ENCODE measurements at regions not wholly inside any gene's neighbourhood (a gene's known extent, or its start where the extent isn't known, plus 50 kb on each side); places are given as distances from the start of the nearest gene placed in this dataset.

DNA sequence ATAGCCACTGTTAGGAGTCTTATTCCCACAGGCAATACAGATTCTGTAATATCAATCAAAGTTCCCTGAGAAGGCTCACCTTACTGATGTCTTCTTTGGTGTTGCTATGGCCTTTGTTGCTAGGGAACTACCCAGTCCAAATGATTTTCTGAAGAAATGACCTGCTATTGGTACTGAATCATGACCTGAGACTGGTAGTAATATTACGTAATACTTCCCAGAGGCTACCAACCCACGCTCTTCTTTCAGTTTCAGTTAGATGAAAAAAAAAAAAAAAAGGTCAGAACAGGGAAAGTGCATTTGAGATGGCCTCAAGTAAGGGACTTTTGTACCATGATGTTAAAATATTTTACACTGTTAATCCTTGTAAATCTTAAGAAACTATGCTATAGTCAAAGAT is 1092.5 kb upstream of the EPHA6 start:
- H3K4me2 ChIP-seq (ENCODE audit: low read length), result no peak overlapping the region
- H3K4me3 ChIP-seq (ENCODE audit: low read depth, low read length, poor library complexity, severe bottlenecking), result no peak overlapping the region
- TF ChIP-seq CTCF (IDR thresholded peaks at IDR 0.05; ENCODE audit: low read length) (no peak), EZH2 (IDR thresholded peaks at IDR 0.05; ENCODE audit: borderline replicate concordance, low read length) (no peak)

GRCh38 chr3:95725770-95726169 is 1088.6 kb upstream of the EPHA6 start:
- no peaks in the 10 kb centered on the region for H3F3A ChIP-seq (ENCODE audit: insufficient read depth, low read length)
- no peak overlapping the region for H3K4me2 ChIP-seq (ENCODE audit: low read length)
- no peak overlapping the region for H3K9ac ChIP-seq (ENCODE audit: low read length)
- H4K20me1 ChIP-seq (ENCODE audit: insufficient read depth, low read length), result no peaks in the 10 kb centered on the region
- H3K4me3 ChIP-seq (ENCODE audit: low read depth, low read length, poor library complexity, severe bottlenecking), result no peak overlapping the region
- no peak overlapping the region for H3K27ac ChIP-seq (ENCODE audit: low read depth, low read length, poor library complexity, severe bottlenecking)
- H3K36me3 ChIP-seq (ENCODE audit: insufficient read depth, low read length), result no peaks in the 10 kb centered on the region
- TF ChIP-seq EZH2 (IDR thresholded peaks at IDR 0.05; ENCODE audit: borderline replicate concordance, low read length) (no peak), CTCF (IDR thresholded peaks at IDR 0.05; ENCODE audit: low read length) (no peak)
- no peak overlapping the region for H2AFZ ChIP-seq (ENCODE audit: low read length)
- H3K9me2 ChIP-seq (ENCODE audit: low read depth, low read length), result no peaks in the 10 kb centered on the region
- no peaks in the 10 kb centered on the region for H3K4me1 ChIP-seq (ENCODE audit: insufficient read depth, low read length, severe bottlenecking)
- no peaks in the 10 kb centered on the region for H3K27me3 ChIP-seq (ENCODE audit: insufficient read depth, low read length)
- no peaks in the 10 kb centered on the region for H3K79me2 ChIP-seq (ENCODE audit: insufficient read depth, low read length)
- H3K9me3 ChIP-seq (ENCODE audit: low read length), result no peaks in the 10 kb centered on the region

More for the DNA sequence above, 1092.5 kb upstream of the EPHA6 start:
- Histone ChIP-seq H4K20me1 (ENCODE audit: insufficient read depth, low read length) (no peaks in the 10 kb centered on the region), H3K36me3 (ENCODE audit: insufficient read depth, low read length) (no peaks in the 10 kb centered on the region), H3K9me3 (ENCODE audit: low read length) (no peaks in the 10 kb centered on the region), H3K9ac (ENCODE audit: low read length) (no peak overlapping the region), H3K9me2 (ENCODE audit: low read depth, low read length) (no peaks in the 10 kb centered on the region), H2AFZ (ENCODE audit: low read length) (no peak overlapping the region), H3K4me1 (ENCODE audit: insufficient read depth, low read length, severe bottlenecking) (no peaks in the 10 kb centered on the region), H3K79me2 (ENCODE audit: insufficient read depth, low read length) (no peaks in the 10 kb centered on the region), H3K27ac (ENCODE audit: low read depth, low read length, poor library complexity, severe bottlenecking) (no peak overlapping the region), H3F3A (ENCODE audit: insufficient read depth, low read length) (no peaks in the 10 kb centered on the region), H3K27me3 (ENCODE audit: insufficient read depth, low read length) (no peaks in the 10 kb centered on the region)

DNA sequence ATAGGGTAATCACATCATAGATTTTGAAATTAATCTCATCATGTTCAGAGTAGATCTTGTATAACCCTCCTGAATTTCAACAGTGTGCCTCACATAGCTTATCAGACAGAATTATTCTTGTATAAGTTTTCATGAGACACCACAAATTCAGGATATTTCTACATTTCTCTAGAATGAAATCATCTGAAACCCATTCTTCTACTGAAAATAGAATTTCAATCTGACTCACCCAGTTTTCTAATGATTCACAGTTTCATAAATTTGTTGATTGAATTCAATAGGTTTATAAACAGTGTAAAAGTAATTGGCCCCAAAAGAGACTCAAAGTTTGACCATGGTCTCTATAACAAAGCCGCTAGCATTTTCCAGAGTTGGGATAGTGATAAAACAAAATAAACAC is 1082.6 kb upstream of the EPHA6 start:
- H2AFZ ChIP-seq (ENCODE audit: low read length), result no peak overlapping the region
- H3K4me2 ChIP-seq (ENCODE audit: low read length), result no peak overlapping the region
- no peaks in the 10 kb centered on the region for H3K79me2 ChIP-seq (ENCODE audit: insufficient read depth, low read length)
- H3F3A ChIP-seq (ENCODE audit: insufficient read depth, low read length), result no peaks in the 10 kb centered on the region
- no peak overlapping the region for H3K4me3 ChIP-seq (ENCODE audit: low read depth, low read length, poor library complexity, severe bottlenecking)
- no peaks in the 10 kb centered on the region for H4K20me1 ChIP-seq (ENCODE audit: insufficient read depth, low read length)
- no peak overlapping the region for H3K27ac ChIP-seq (ENCODE audit: low read depth, low read length, poor library complexity, severe bottlenecking)
- no peak for TF ChIP-seq EZH2 (IDR thresholded peaks at IDR 0.05; ENCODE audit: borderline replicate concordance, low read length)
- TF ChIP-seq CTCF (IDR thresholded peaks at IDR 0.05; ENCODE audit: low read length), result no peak
- H3K9me3 ChIP-seq (ENCODE audit: low read length), result no peaks in the 10 kb centered on the region
- H3K9ac ChIP-seq (ENCODE audit: low read length), result no peak overlapping the region
- no peaks in the 10 kb centered on the region for H3K9me2 ChIP-seq (ENCODE audit: low read depth, low read length)
- H3K27me3 ChIP-seq (ENCODE audit: insufficient read depth, low read length), result no peaks in the 10 kb centered on the region
- no peaks in the 10 kb centered on the region for H3K4me1 ChIP-seq (ENCODE audit: insufficient read depth, low read length, severe bottlenecking)
- H3K36me3 ChIP-seq (ENCODE audit: insufficient read depth, low read length), result no peaks in the 10 kb centered on the region
